ENCODE measurements at regions not wholly inside any gene's neighbourhood (a gene's known extent, or its start where the extent isn't known, plus 50 kb on each side); places are given as distances from the start of the nearest gene placed in this dataset.
A peak's percentile ranks its signal among the peaks of the same experiment; 100 is the strongest.

GRCh38 chr14:21978999-21979314 lies 305.3 kb upstream of the OR4E1 start:
- ChIA-PET POLR2A (no interaction called here), CTCF (interaction anchor here (0.9 to 1.3 kb wide), 2 partner anchors 11 to 14 kb away, joined by 3 read pairs; no protein-coding TSS in a partner anchor)
- Histone ChIP-seq H3K9me3 (ENCODE audit: control insufficient read depth, insufficient read depth, low read depth, low read length) (no peaks in the 10 kb centered on the region), H3K36me3 (ENCODE audit: control insufficient read depth, insufficient read depth, low read length) (no peaks in the 10 kb centered on the region), H3K27me3 (ENCODE audit: control insufficient read depth, insufficient read depth, low read length) (no peaks in the 10 kb centered on the region), H3K27ac (ENCODE audit: low read length) (no peak overlapping the region), H3K4me1 (ENCODE audit: control insufficient read depth, insufficient read depth, low read length) (no peaks in the 10 kb centered on the region), H3K4me3 (ENCODE audit: low read depth in 2 of 2, low read length in 2 of 2) (no peak overlapping the region)
- BruUV-seq (replicated peaks), result no TSS peak
- ATAC-seq (no peak), DNase-seq (ENCODE audit: low read depth, low spot score) (no peak)
- intact Hi-C loops (cut with micrococcal nuclease; ENCODE audit: unreplicated experiment), result no loop called here
- in situ Hi-C loops (cut with HindIII; ENCODE audit: low pct_unique_long_range_greater_than_20kb, low sequenced_read_pairs), result no loop called here
- TF ChIP-seq POLR2AphosphoS5 (IDR thresholded peaks at IDR 0.05; ENCODE audit: low read depth, low read length), result no peak
- TF ChIP-seq, protein P1, sequence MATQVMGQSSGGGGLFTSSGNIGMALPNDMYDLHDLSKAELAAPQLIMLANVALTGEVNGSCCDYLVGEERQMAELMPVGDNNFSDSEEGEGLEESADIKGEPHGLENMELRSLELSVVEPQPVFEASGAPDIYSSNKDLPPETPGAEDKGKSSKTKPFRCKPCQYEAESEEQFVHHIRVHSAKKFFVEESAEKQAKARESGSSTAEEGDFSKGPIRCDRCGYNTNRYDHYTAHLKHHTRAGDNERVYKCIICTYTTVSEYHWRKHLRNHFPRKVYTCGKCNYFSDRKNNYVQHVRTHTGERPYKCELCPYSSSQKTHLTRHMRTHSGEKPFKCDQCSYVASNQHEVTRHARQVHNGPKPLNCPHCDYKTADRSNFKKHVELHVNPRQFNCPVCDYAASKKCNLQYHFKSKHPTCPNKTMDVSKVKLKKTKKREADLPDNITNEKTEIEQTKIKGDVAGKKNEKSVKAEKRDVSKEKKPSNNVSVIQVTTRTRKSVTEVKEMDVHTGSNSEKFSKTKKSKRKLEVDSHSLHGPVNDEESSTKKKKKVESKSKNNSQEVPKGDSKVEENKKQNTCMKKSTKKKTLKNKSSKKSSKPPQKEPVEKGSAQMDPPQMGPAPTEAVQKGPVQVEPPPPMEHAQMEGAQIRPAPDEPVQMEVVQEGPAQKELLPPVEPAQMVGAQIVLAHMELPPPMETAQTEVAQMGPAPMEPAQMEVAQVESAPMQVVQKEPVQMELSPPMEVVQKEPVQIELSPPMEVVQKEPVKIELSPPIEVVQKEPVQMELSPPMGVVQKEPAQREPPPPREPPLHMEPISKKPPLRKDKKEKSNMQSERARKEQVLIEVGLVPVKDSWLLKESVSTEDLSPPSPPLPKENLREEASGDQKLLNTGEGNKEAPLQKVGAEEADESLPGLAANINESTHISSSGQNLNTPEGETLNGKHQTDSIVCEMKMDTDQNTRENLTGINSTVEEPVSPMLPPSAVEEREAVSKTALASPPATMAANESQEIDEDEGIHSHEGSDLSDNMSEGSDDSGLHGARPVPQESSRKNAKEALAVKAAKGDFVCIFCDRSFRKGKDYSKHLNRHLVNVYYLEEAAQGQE (IDR thresholded peaks at IDR 0.05; ENCODE audit: insufficient read depth in 1 of 2, low read depth in 2 of 2, low read length in 1 of 2), result no peak
- TF ChIP-seq CTCF (IDR thresholded peaks at IDR 0.05), result no peak
- TF ChIP-seq TCF7L2 (IDR thresholded peaks at IDR 0.05; ENCODE audit: low read depth, low read length), result no peak
- no peak for TF ChIP-seq SIN3A (IDR thresholded peaks at IDR 0.05; ENCODE audit: borderline replicate concordance, insufficient read depth, low read depth, low read length)

GRCh38 chr14:21978184-21978998 lies 304.8 kb upstream of the OR4E1 start:
- in situ Hi-C loops (cut with HindIII; ENCODE audit: low pct_unique_long_range_greater_than_20kb, low sequenced_read_pairs) (no loop called here), intact Hi-C loops (cut with micrococcal nuclease; ENCODE audit: unreplicated experiment) (no loop called here)
- H3K9me3 ChIP-seq (ENCODE audit: control insufficient read depth, insufficient read depth, low read depth, low read length), result no peaks in the 10 kb centered on the region
- ATAC-seq (no peak), DNase-seq (ENCODE audit: low read depth, low spot score) (peak; percentile 35)
- H3K36me3 ChIP-seq (ENCODE audit: control insufficient read depth, insufficient read depth, low read length), result no peaks in the 10 kb centered on the region
- H3K27ac ChIP-seq (ENCODE audit: low read length), result no peak overlapping the region
- CTCF ChIA-PET, result interaction anchor here (0.9 to 1.3 kb wide), 4 partner anchors 12 to 60 kb away, joined by 3 to 5 read pairs (median 3); no protein-coding TSS in a partner anchor
- H3K27me3 ChIP-seq (ENCODE audit: control insufficient read depth, insufficient read depth, low read length), result no peaks in the 10 kb centered on the region
- POLR2A ChIA-PET, result no interaction called here
- BruUV-seq (replicated peaks), result no TSS peak
- H3K4me3 ChIP-seq (ENCODE audit: low read depth in 2 of 2, low read length in 2 of 2), result no peak overlapping the region
- peak; percentile 81 for TF ChIP-seq CTCF (IDR thresholded peaks at IDR 0.05)
- TF ChIP-seq POLR2AphosphoS5 (IDR thresholded peaks at IDR 0.05; ENCODE audit: low read depth, low read length), result no peak
- TF ChIP-seq SIN3A (IDR thresholded peaks at IDR 0.05; ENCODE audit: borderline replicate concordance, insufficient read depth, low read depth, low read length), result no peak
- H3K4me1 ChIP-seq (ENCODE audit: control insufficient read depth, insufficient read depth, low read length), result no peaks in the 10 kb centered on the region
